Stomach (tissue), 8 donors: ENCODE measurements at regions not wholly inside any gene's neighbourhood (a gene's known extent, or its start where the extent isn't known, plus 50 kb on each side); places are given as distances from the start of the nearest gene placed in this dataset.
"Not testable (repeated sequence)": the region's sequence is repeated elsewhere in the genome, so short reads cannot be mapped to it uniquely, and the experiment has no call there.

Source experiments
- DNase-seq, 2 donors: peaks; one replicate each; pipeline versions ENCODE4 v3.0.0 to v3.0.0-alpha.2; 2013 to 2019
- H3K27ac ChIP-seq, 5 donors: fragments of 200-600 bp in 4 of 5; sonication (generic) in 4 of 5; one replicate each; pipeline ENCODE4 v1.5.1; 2013 to 2019; ENCODE audit warnings: mild to moderate bottlenecking in 1 of 5, moderate library complexity in 1 of 5
- H3K27me3 ChIP-seq, 3 donors: fragments of 200-600 bp; sonication (generic); one replicate each; pipeline ENCODE4 v1.5.1; 2017 to 2019; ENCODE audit warnings: mixed run types in 1 of 3
- H3K36me3 ChIP-seq, 4 donors: fragments of 200-600 bp; sonication (generic); 1 replicate in 3 of 4; 2 replicates in 1 of 4; pipeline ENCODE4 v1.5.1; 2016 to 2019
- H3K4me1 ChIP-seq, 4 donors: fragments of 200-600 bp; sonication (generic); one replicate each; pipeline ENCODE4 v1.5.1; 2016 to 2019
- H3K4me3 ChIP-seq, 4 donors: fragments of 200-600 bp; sonication (generic) in 3 of 4; one replicate each; pipeline ENCODE4 v1.5.1; 2016 to 2019; ENCODE audit warnings: mild to moderate bottlenecking in 1 of 4
- H3K9me3 ChIP-seq, 4 donors: fragments of 200-600 bp; sonication (generic); one replicate each; pipeline ENCODE4 v1.5.1; 2016 to 2019
- EP300 ChIP-seq: sonication (generic); formaldehyde crosslinking; IDR thresholded peaks from one replicate; pipeline ENCODE4 v1.6.1; 2017; ENCODE audit warnings: antibody characterized with exemption
- POLR2A ChIP-seq, 4 donors: fragments of 450-650 bp; IDR thresholded peaks; one replicate each; pipeline ENCODE4 v1.6.1; 2016; ENCODE audit warnings: antibody characterized with exemption in 4 of 4, control low read depth in 2 of 4, mild to moderate bottlenecking in 1 of 4, moderate library complexity in 1 of 4
- POLR2AphosphoS5 ChIP-seq, 3 donors: sonication (generic); formaldehyde crosslinking; IDR thresholded peaks; one replicate each; pipeline ENCODE4 v1.6.1; 2016; ENCODE audit warnings: antibody characterized with exemption in 3 of 3
- WGBS, 5 donors: extraction: QIAGEN DNeasy Blood & Tissue Kit in 3 of 5; methylation state at CpG; one replicate each; pipeline versions ENCODE4 v1.1.5 to v1.1.7; 2013 to 2018; 5-methylcytosine and 5-hydroxymethylcytosine counted together
- intact Hi-C: fragments of 100-400 bp; cut with DNase I; formaldehyde crosslinking; loops from one replicate; pipeline ENCODE4 v1.15.1; 2023; ENCODE audit warnings: low total_unique reads
- TF ChIP-seq, protein P1 (sequence below), 7 experiments: fragments of 450-650 bp in 4 of 7; fragments of 200-600 bp in 3 of 7; sonication (generic) in 3 of 7; IDR thresholded peaks; one replicate each; pipeline ENCODE4 v1.5.1; 2016 to 2019; ENCODE audit warnings: antibody characterized with exemption in 7 of 7, control low read depth in 2 of 7, mild to moderate bottlenecking in 1 of 7
- donor health status: healthy with polysubstance abuse.
- donor health status: Bipolar disorder and iron deficiency.
- donor health status: healthy.

DNA sequence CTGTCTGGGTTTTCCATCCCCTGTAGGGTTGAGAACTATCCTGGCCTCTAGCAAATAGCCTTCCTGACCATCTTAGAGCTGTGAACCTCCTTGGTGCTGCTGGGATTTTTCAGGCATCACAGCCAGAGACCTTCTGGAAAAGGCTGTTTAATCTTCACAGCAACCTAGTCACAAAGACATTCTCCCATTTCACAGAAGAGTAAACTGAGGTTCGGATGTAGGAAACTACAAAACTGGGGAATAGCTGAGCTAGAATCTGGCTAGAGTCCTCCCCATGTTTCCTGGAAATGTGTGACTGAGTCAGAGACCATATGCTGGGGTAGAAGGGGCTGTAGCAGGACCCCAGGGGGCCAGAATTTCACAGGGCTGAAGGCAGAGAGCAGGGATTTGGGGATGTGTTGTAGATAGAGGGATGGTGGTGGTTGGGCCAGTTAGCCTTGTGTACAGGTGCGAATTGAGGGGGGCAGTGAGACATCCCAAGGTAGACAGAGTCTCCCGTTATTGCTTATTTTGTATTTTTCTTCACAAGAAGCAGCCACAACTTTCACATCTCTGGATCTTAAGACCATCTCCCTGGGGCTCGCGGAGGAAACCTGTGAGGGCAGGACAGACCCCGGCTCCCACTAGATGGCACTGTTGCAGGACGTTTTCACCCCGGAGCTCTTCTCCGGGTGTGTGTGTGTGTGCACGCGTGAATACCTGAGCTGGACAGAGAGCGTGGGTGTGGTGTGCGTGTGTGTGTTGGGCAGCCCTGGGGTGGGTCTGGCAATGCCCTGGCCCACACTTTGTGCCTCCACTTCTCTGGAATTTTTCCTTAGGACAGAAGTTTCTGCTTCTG is 66.9 kb upstream of the PRR23C start:
- 6 to 9% (median 7%) methylated on average over 9 to 13 of the region's 13 CpGs for WGBS, 5 donors
- H3K27me3 ChIP-seq: peaks cover 0 to 25% (median 3%) of the 10 kb centered on the region in 3 donors
- peaks cover 0 to 8% (median 5%) of the 10 kb centered on the region in 4 donors for H3K4me1 ChIP-seq
- H3K4me3 ChIP-seq: no peak overlapping the region
- intact Hi-C loops: loop anchor here (2.0 kb wide), 1 partner anchor 219 kb away; no protein-coding TSS in a partner anchor
- H3K9me3 ChIP-seq: no peaks in the 10 kb centered on the region
- no peaks in the 10 kb centered on the region for H3K36me3 ChIP-seq
- DNase-seq: peak; percentile 64 to 83
- no peak overlapping the region for H3K27ac ChIP-seq
- TF ChIP-seq POLR2AphosphoS5 (IDR thresholded peaks at IDR 0.05) (no peak), EP300 (no peak), POLR2A (IDR thresholded peaks at IDR 0.05) (no peak)
- TF ChIP-seq, protein P1, sequence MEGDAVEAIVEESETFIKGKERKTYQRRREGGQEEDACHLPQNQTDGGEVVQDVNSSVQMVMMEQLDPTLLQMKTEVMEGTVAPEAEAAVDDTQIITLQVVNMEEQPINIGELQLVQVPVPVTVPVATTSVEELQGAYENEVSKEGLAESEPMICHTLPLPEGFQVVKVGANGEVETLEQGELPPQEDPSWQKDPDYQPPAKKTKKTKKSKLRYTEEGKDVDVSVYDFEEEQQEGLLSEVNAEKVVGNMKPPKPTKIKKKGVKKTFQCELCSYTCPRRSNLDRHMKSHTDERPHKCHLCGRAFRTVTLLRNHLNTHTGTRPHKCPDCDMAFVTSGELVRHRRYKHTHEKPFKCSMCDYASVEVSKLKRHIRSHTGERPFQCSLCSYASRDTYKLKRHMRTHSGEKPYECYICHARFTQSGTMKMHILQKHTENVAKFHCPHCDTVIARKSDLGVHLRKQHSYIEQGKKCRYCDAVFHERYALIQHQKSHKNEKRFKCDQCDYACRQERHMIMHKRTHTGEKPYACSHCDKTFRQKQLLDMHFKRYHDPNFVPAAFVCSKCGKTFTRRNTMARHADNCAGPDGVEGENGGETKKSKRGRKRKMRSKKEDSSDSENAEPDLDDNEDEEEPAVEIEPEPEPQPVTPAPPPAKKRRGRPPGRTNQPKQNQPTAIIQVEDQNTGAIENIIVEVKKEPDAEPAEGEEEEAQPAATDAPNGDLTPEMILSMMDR (IDR thresholded peaks at IDR 0.05): peak in 5 of 7 experiments; percentile 51 to 62 (median 59)

DNA sequence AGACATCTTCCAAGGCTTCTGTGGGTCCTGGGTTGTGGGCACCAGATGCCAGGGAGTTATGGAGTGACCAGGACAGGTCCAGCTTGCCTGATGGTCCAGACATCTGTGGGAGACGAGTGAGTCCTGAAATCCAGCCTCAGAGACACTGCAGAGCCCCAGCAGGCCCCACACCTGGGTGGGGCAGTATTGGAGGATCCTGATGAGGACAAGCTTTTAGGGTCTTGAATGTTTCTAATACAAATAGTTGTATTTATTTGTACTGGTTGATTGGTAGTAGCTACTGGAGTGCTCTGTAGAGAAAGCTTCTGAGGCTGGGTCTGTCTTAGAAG is 67.5 kb upstream of the PRR23C start:
- no peaks in the 10 kb centered on the region for H3K36me3 ChIP-seq
- no peak overlapping the region for H3K4me3 ChIP-seq
- H3K4me1 ChIP-seq: peaks cover 0 to 8% (median 5%) of the 10 kb centered on the region in 4 donors
- peaks cover 0 to 25% (median 3%) of the 10 kb centered on the region in 3 donors for H3K27me3 ChIP-seq
- DNase-seq: no peak
- H3K9me3 ChIP-seq: no peaks in the 10 kb centered on the region
- TF ChIP-seq POLR2AphosphoS5 (IDR thresholded peaks at IDR 0.05): no peak
- TF ChIP-seq POLR2A (IDR thresholded peaks at IDR 0.05): no peak
- TF ChIP-seq EP300: no peak
- TF ChIP-seq, protein P1 (IDR thresholded peaks at IDR 0.05): no peak
- H3K27ac ChIP-seq: no peak overlapping the region
- WGBS, 5 donors: 0% methylated on average over 1 of the region's 1 CpG
- intact Hi-C loops: loop anchor here (2.0 kb wide), 1 partner anchor 219 kb away; no protein-coding TSS in a partner anchor

DNA sequence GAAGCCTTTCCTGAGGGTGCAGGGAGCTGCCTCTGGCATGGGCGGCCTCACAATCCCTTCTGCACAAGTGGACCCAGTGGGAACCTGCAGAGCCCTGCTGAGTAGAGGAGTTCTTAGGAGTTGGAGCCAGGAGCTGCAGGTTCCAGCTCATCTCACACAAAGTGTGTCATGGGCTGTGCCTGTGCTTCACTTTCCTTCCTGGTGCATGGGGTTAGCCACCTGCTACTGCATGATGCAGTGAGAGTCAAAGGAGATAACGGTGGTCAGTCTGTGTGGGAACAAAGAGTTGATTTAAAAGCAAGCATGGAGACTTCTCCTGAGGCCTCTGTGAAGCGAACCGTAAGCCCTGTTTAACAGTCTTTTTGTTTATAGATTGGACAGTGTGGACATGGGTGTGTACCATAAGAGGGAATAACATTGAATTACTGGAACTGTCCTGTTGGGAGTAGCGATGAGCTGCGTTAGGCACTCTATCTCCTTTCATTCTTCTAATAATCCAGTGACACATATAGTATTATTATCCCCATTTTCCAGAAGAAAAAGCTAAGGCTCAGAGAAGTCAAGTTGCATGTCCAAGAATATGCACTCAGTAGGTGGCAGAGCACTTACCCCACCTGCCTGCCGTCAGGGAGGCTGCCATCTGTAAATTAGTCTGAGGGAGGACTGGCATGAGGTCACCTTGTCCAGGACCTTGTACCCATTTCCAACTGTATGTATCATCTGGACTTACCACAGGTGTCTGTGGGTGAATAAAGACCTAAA is 68.7 kb upstream of the PRR23C start:
- WGBS, 5 donors: 53 to 62% (median 60%) methylated on average over 7 of the region's 7 CpGs
- intact Hi-C loops: loop anchor here (2.0 kb wide), 1 partner anchor 217 kb away; no protein-coding TSS in a partner anchor
- H3K27me3 ChIP-seq: peaks cover 0 to 17% (median 3%) of the 10 kb centered on the region in 3 donors

DNA sequence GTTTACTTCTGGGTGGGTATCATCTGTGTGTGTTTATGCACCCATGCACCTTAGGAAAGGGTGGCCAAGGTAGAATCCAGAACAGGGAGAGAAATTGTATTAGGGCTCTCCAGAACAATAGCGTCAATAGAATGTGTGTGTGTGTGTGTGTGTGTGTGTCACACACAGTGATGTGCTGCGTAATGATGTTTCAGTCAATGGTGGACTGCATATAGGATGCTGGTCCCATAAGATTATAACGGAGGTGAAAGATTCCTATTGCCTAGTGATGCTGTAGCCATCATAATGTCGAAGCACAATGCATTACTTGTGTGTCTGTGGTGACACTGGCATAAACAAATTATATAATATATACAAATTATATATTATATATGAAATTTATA is 69.3 kb upstream of the PRR23C start:
- DNase-seq: no peak
- Histone ChIP-seq H3K9me3 (no peaks in the 10 kb centered on the region), H3K4me3 (no peak overlapping the region), H3K27ac (no peak overlapping the region), H3K4me1 (peaks cover 0 to 8% (median 5%) of the 10 kb centered on the region in 4 donors), H3K27me3 (peaks cover 0 to 17% (median 3%) of the 10 kb centered on the region in 3 donors), H3K36me3 (no peaks in the 10 kb centered on the region)
- TF ChIP-seq POLR2A (IDR thresholded peaks at IDR 0.05): no peak
- no peak for TF ChIP-seq EP300
- no peak for TF ChIP-seq POLR2AphosphoS5 (IDR thresholded peaks at IDR 0.05)
- TF ChIP-seq, protein P1 (IDR thresholded peaks at IDR 0.05): no peak
- intact Hi-C loops: loop anchor here (2.0 kb wide), 1 partner anchor 217 kb away; no protein-coding TSS in a partner anchor
- 86 to 93% (median 89%) methylated on average over 4 of the region's 4 CpGs for WGBS, 5 donors

More for the DNA sequence above, 68.7 kb upstream of the PRR23C start:
- H3K9me3 ChIP-seq: no peaks in the 10 kb centered on the region
- H3K36me3 ChIP-seq: no peaks in the 10 kb centered on the region
- TF ChIP-seq, protein P1 (IDR thresholded peaks at IDR 0.05): no peak
- TF ChIP-seq POLR2A (IDR thresholded peaks at IDR 0.05) (no peak), POLR2AphosphoS5 (IDR thresholded peaks at IDR 0.05) (no peak), EP300 (no peak)
- no peak for DNase-seq
- no peak overlapping the region for H3K4me3 ChIP-seq
- no peak overlapping the region for H3K27ac ChIP-seq
- H3K4me1 ChIP-seq: peaks cover 0 to 8% (median 5%) of the 10 kb centered on the region in 4 donors

DNA sequence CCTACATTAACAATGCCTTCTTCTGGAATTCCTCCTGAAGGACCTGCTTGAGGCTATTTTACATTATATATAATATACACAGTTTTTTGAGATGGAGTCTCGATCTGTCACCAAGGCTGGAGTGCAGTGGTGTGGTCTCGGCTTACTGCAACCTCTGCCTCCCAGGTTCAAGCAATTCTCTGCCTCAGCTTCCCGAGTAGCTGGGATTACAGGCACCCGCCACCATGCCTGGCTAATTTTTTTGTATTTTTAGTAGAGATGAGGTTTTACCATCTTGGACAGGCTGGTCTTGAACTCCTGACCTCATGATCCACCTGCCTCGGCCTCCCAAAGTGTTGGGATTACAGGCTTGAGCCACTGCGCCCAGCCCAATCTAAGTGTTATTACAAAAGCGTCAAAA is 71.9 kb upstream of the PRR23C start:
- H3K27me3 ChIP-seq, H3K27ac ChIP-seq, intact Hi-C loops, H3K36me3 ChIP-seq, H3K9me3 ChIP-seq, DNase-seq, H3K4me3 ChIP-seq: not testable (repeated sequence)
- WGBS, 5 donors: 89 to 95% (median 91%) methylated on average over 7 of the region's 7 CpGs
- H3K4me1 ChIP-seq: peaks cover 0 to 13% (median 5%) of the 10 kb centered on the region in 4 donors
